GM23248 (cell line): ENCODE measurements at regions not wholly inside any gene's neighbourhood (a gene's known extent, or its start where the extent isn't known, plus 50 kb on each side); places are given as distances from the start of the nearest gene placed in this dataset.
"Not testable (repeated sequence)": the region's sequence is repeated elsewhere in the genome, so short reads cannot be mapped to it uniquely, and the experiment has no call there.

Experiments
- EZH2 ChIP-seq: fragments of 200-600 bp; sonication (generic); IDR thresholded peaks from 2 replicates; pipeline ENCODE4 v1.6.1; 2018; ENCODE audit warnings: antibody characterized with exemption, mild to moderate bottlenecking; ENCODE audit not compliant: insufficient read depth, poor library complexity, severe bottlenecking
- EZH2phosphoT487 ChIP-seq: fragments of 200-600 bp; sonication (generic); IDR thresholded peaks from 2 replicates; pipeline ENCODE4 v1.6.1; 2018; ENCODE audit warnings: antibody characterized with exemption, moderate library complexity, mild to moderate bottlenecking, low read depth; ENCODE audit not compliant: insufficient read depth

DNA sequence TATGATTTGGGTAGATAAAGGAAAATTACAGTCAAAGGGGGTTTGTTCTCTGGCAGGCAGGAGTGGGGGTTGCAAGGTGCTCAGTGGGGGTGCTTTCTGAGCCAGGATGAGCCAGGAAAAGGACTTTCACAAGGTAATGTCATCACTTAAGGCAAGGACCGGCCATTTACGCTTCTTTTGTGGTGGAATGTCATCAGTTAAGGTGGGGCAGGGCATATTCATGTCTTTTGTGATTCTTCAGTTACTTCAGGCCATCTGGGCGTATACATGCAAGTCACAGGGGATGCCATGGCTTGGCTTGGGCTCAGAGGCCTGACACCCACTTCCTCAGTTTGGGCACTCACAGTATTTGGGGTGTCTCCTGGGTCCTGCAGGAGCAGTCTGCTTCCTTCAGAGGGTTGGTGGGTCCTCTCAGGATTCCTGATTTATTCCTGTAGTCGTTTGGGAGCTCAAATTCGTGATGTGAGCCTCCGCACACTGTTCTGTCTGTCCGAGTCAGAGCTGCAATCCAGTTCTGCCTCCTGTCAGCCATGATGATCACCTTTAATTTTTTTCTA lies 526.1 kb downstream of the NEBL start:
- not testable (repeated sequence) for TF ChIP-seq EZH2, EZH2phosphoT487
